ENCODE measurements at regions not wholly inside any gene's neighbourhood (a gene's known extent, or its start where the extent isn't known, plus 50 kb on each side); places are given as distances from the start of the nearest gene placed in this dataset.

DNA sequence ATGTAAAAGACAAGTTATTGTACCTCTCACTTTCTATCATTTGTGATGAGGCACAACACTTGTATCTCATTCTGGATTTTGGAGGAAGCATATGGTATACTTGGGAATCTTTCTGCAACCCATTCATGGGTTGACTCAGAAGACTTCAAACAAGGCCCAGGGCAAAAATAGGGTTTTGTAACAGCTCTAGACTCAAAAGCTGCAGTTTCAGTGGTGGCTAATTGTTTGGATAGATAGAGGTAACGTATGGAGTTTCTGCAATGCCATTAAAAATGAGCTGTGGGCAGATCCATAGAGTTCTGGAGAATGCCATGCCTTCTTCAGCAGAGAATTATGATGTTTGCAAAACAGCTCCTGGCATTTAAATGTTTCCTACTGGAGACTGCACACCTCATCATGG lies 279.6 kb upstream of the VLDLR start:
- Histone ChIP-seq H3K27me3 (no peaks in the 10 kb centered on the region), H3K4me1 (no peaks in the 10 kb centered on the region), H3K9me3 (no peaks in the 10 kb centered on the region), H3K36me3 (no peaks in the 10 kb centered on the region), H3K4me3 (no peak overlapping the region), H3K27ac (no peak overlapping the region)
- no peak for DNase-seq
- TF ChIP-seq, protein P1, sequence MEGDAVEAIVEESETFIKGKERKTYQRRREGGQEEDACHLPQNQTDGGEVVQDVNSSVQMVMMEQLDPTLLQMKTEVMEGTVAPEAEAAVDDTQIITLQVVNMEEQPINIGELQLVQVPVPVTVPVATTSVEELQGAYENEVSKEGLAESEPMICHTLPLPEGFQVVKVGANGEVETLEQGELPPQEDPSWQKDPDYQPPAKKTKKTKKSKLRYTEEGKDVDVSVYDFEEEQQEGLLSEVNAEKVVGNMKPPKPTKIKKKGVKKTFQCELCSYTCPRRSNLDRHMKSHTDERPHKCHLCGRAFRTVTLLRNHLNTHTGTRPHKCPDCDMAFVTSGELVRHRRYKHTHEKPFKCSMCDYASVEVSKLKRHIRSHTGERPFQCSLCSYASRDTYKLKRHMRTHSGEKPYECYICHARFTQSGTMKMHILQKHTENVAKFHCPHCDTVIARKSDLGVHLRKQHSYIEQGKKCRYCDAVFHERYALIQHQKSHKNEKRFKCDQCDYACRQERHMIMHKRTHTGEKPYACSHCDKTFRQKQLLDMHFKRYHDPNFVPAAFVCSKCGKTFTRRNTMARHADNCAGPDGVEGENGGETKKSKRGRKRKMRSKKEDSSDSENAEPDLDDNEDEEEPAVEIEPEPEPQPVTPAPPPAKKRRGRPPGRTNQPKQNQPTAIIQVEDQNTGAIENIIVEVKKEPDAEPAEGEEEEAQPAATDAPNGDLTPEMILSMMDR (IDR thresholded peaks at IDR 0.05): no peak
- intact Hi-C loops (cut with DNase I): no loop called here
- ATAC-seq: no peak

DNA sequence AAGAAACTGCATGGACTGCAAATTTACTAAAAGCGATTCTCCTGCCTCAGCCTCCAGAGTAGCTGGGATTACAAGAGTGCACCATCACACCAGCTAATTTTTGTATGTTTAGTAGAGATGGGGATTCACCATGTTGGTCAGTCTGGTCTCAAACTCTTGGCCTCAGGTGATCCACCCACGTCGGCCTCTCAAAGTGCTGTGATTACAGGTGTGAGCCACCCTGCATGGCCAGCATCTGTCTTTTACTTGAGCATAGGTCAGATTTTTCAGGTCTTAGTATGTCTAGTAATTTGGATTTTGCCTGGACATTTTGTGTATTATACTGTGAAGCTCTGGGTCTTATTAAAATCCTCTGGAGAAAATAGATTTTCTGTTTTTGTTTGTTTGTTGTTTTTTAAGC lies 277.8 kb upstream of the VLDLR start:
- no peaks in the 10 kb centered on the region for H3K9me3 ChIP-seq
- TF ChIP-seq, protein P1 (IDR thresholded peaks at IDR 0.05): no peak
- no peak overlapping the region for H3K27ac ChIP-seq
- no peaks in the 10 kb centered on the region for H3K4me1 ChIP-seq
- H3K4me3 ChIP-seq: no peak overlapping the region
- no peaks in the 10 kb centered on the region for H3K36me3 ChIP-seq
- DNase-seq (no peak), ATAC-seq (no peak)
- intact Hi-C loops (cut with DNase I): no loop called here
- H3K27me3 ChIP-seq: no peaks in the 10 kb centered on the region

DNA sequence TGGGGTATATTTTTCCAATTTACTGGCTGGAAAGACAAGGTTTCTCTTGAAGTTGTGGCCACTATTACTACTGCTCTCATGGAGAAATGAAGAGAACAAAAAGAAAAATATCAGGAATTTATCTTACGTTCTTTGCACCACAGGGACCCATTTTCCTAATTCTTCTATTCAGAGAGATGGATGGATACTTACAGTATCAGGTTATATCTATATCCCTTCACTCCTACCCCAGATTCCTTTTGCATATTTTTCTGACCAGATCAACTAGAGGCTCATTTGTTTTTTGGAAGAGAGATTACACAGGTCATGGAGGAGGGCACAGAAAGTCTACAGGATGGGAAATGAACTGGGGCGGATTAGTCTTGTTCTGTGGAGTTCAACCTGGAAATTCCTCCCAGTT lies 277.2 kb upstream of the VLDLR start:
- Histone ChIP-seq H3K27ac (no peak overlapping the region), H3K36me3 (no peaks in the 10 kb centered on the region), H3K27me3 (no peaks in the 10 kb centered on the region), H3K9me3 (no peaks in the 10 kb centered on the region), H3K4me3 (no peak overlapping the region), H3K4me1 (no peaks in the 10 kb centered on the region)
- no peak for ATAC-seq
- TF ChIP-seq, protein P1 (IDR thresholded peaks at IDR 0.05): no peak
- DNase-seq: no peak
- intact Hi-C loops (cut with DNase I): no loop called here

DNA sequence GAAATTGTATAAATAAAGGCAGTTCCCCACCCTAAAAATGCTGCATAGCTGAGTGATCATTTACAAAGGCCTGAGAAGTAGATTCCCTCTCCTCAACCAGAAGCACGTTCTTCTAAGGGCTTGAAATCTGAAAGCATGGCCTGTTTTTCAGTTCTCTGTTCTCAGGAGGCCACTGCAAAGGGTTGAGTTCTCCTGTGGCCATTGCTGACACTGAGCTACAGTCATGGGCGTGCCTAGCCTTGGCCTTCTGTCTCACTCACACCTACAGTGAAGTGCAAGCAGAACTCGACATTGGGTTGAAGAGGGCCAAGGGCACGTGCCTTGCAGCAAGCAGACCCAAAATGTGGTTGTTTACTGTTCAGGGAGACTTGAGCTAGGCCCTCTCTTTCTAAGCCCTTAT lies 276.6 kb upstream of the VLDLR start:
- Histone ChIP-seq H3K27ac (no peak overlapping the region), H3K36me3 (no peaks in the 10 kb centered on the region), H3K4me1 (no peaks in the 10 kb centered on the region), H3K9me3 (no peaks in the 10 kb centered on the region), H3K27me3 (no peaks in the 10 kb centered on the region), H3K4me3 (no peak overlapping the region)
- DNase-seq: no peak
- TF ChIP-seq, protein P1 (IDR thresholded peaks at IDR 0.05): no peak
- no peak for ATAC-seq
- intact Hi-C loops (cut with DNase I): no loop called here

DNA sequence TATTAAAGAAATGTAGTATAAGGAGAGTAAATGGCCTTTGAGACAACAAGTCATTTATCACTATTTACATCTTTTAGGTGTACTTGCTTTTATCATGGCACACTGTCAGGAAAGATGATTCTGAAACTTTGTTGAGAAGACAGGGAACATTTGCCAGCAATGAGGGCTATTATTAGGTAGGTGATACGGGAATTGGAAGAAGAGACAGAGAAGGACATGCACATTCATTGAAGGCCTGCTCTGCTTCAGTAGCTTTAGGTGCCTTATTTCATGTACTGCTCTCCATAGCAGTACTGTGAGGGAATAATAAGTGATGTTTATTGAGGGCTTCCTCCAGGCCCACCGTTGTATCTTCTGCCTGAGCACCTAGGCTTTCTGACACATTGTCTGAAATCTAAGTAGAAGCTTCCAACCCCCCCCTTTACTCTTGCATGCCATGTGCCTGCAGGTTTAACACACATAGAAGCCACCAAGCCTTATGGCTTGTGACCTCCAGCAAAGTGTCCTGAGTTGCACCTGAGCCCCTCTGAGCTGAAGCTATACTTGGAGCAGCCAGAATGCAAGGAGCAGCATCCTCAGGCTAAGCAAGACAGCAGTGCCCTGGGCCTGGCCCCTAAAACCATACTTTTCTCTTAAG lies 275.2 kb upstream of the VLDLR start:
- DNase-seq: no peak
- H3K27ac ChIP-seq: no peak overlapping the region
- H3K36me3 ChIP-seq: no peaks in the 10 kb centered on the region
- intact Hi-C loops (cut with DNase I): no loop called here
- H3K9me3 ChIP-seq: no peaks in the 10 kb centered on the region
- no peaks in the 10 kb centered on the region for H3K4me1 ChIP-seq
- no peak for ATAC-seq
- TF ChIP-seq, protein P1 (IDR thresholded peaks at IDR 0.05): no peak
- no peak overlapping the region for H3K4me3 ChIP-seq
- no peaks in the 10 kb centered on the region for H3K27me3 ChIP-seq

DNA sequence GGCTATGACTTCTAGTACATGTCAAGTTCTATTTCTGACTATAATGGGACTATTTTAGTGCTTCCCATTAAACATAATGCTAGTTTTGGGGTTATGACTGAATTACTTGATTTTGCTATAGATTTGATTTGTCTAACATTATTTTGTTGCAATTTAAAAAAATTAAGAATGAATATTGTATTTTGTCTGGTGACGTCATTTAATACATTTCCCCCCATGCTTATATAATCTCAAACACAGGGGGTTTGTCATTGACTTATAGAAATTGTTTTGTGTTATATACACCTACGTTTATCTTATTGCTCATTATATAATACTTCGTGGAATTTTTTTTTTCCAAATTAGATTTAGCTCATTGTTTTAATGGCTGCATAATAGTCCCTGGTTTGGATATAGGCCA lies 270.3 kb upstream of the VLDLR start:
- intact Hi-C loops (cut with DNase I): no loop called here
- TF ChIP-seq, protein P1 (IDR thresholded peaks at IDR 0.05): no peak
- no peak overlapping the region for H3K27ac ChIP-seq
- H3K27me3 ChIP-seq: no peaks in the 10 kb centered on the region
- no peak overlapping the region for H3K4me3 ChIP-seq
- DNase-seq (no peak), ATAC-seq (no peak)
- H3K36me3 ChIP-seq: no peaks in the 10 kb centered on the region
- H3K9me3 ChIP-seq: no peaks in the 10 kb centered on the region
- no peaks in the 10 kb centered on the region for H3K4me1 ChIP-seq
